ENCODE measurements at regions not wholly inside any gene's neighbourhood (a gene's known extent, or its start where the extent isn't known, plus 50 kb on each side); places are given as distances from the start of the nearest gene placed in this dataset. TPM values are rescaled to one million over a fixed set of nuclear protein-coding genes. Genes with fewer than 3 reads are reported as not detected.
A peak's percentile ranks its signal among the peaks of the same experiment; 100 is the strongest.

DNA sequence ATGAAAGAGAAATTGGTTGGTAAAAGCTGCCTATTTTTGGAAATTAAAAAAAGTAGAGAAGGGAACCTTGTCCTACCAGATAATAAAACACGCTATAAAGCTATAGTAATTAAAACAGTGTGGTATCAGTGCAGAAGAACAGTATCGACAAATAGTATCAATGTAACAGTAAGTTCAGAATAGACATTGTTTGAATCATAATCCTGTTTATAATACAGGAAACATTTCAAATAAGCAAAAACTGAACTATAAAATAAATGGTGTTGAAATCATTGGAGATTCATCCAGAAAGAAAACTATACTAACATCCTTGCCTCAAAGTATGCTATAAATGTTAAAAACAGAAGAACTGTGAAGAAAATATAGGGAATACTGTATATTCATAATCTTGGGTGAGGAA lies 54.2 kb upstream of the NAP1L1 start:
- TF ChIP-seq, protein P1, sequence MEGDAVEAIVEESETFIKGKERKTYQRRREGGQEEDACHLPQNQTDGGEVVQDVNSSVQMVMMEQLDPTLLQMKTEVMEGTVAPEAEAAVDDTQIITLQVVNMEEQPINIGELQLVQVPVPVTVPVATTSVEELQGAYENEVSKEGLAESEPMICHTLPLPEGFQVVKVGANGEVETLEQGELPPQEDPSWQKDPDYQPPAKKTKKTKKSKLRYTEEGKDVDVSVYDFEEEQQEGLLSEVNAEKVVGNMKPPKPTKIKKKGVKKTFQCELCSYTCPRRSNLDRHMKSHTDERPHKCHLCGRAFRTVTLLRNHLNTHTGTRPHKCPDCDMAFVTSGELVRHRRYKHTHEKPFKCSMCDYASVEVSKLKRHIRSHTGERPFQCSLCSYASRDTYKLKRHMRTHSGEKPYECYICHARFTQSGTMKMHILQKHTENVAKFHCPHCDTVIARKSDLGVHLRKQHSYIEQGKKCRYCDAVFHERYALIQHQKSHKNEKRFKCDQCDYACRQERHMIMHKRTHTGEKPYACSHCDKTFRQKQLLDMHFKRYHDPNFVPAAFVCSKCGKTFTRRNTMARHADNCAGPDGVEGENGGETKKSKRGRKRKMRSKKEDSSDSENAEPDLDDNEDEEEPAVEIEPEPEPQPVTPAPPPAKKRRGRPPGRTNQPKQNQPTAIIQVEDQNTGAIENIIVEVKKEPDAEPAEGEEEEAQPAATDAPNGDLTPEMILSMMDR (conservative IDR thresholded peaks at IDR 0.05; ENCODE audit: low read length) = no peak
- TF ChIP-seq EZH2phosphoT487 (IDR thresholded peaks at IDR 0.05; ENCODE audit: borderline replicate concordance, low read depth, low read length) = no peak
- DNase-seq (ENCODE audit: low spot score) = no peak
- no peak overlapping the region for H3K4me2 ChIP-seq (ENCODE audit: low read length)
- no peaks in the 10 kb centered on the region for H3K9me3 ChIP-seq (ENCODE audit: low read length)
- no peak overlapping the region for H3K27ac ChIP-seq (ENCODE audit: low read depth, low read length, poor library complexity, severe bottlenecking)
- no peak overlapping the region for H2AFZ ChIP-seq (ENCODE audit: low read length)
- H3K79me2 ChIP-seq (ENCODE audit: insufficient read depth, low read depth, low read length) = no peaks in the 10 kb centered on the region
- no TSS peak for BruUV-seq (replicated peaks)
- H3K36me3 ChIP-seq (ENCODE audit: insufficient read depth, low read length) = no peaks in the 10 kb centered on the region
- CTCF ChIA-PET (ENCODE audit: unreplicated experiment) = no interaction called here
- no peaks in the 10 kb centered on the region for H3K9me2 ChIP-seq (ENCODE audit: insufficient read depth, low read length)
- intact Hi-C loops (cut with micrococcal nuclease; ENCODE audit: unreplicated experiment) = no loop called here
- POLR2A ChIA-PET = no interaction called here
- no peaks in the 10 kb centered on the region for H4K20me1 ChIP-seq (ENCODE audit: insufficient read depth, low read length)
- H3K4me3 ChIP-seq (ENCODE audit: low read depth, low read length, poor library complexity, severe bottlenecking) = no peak overlapping the region
- no peaks in the 10 kb centered on the region for H3K4me1 ChIP-seq (ENCODE audit: insufficient read depth, low read length, poor library complexity, severe bottlenecking)

DNA sequence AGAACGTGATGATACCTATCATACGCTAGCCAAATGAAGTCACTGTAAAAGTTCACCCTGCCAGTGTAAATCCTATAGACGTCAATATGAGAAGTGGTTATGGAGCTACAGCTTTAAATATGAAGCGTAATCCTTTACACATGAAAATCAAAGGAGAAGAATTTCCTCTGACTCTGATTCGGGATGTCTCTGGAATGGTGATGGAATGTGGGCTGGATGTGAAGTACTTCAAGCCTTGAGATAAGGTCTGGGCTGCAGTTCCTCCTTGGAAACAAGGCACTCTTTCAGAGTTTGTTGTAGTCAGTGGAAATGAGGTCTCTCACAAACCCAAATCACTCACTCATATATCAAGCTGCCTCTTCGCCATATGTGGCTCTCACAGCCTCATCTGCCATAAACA lies 53.1 kb upstream of the NAP1L1 start:
- Histone ChIP-seq H3K4me2 (ENCODE audit: low read length) (no peak overlapping the region), H3K4me1 (ENCODE audit: insufficient read depth, low read length, poor library complexity, severe bottlenecking) (no peaks in the 10 kb centered on the region), H3K36me3 (ENCODE audit: insufficient read depth, low read length) (no peaks in the 10 kb centered on the region), H2AFZ (ENCODE audit: low read length) (no peak overlapping the region), H4K20me1 (ENCODE audit: insufficient read depth, low read length) (no peaks in the 10 kb centered on the region), H3K79me2 (ENCODE audit: insufficient read depth, low read depth, low read length) (no peaks in the 10 kb centered on the region), H3K9me3 (ENCODE audit: low read length) (no peaks in the 10 kb centered on the region), H3K4me3 (ENCODE audit: low read depth, low read length, poor library complexity, severe bottlenecking) (no peak overlapping the region), H3K27ac (ENCODE audit: low read depth, low read length, poor library complexity, severe bottlenecking) (peak overlapping the region; percentile 34), H3K9me2 (ENCODE audit: insufficient read depth, low read length) (no peaks in the 10 kb centered on the region)
- intact Hi-C loops (cut with micrococcal nuclease; ENCODE audit: unreplicated experiment) = no loop called here
- CTCF ChIA-PET (ENCODE audit: unreplicated experiment) = no interaction called here
- POLR2A ChIA-PET = no interaction called here
- BruUV-seq (replicated peaks) = no TSS peak
- DNase-seq (ENCODE audit: low spot score) = no peak
- TF ChIP-seq, protein P1 (conservative IDR thresholded peaks at IDR 0.05; ENCODE audit: low read length) = no peak
- no peak for TF ChIP-seq EZH2phosphoT487 (IDR thresholded peaks at IDR 0.05; ENCODE audit: borderline replicate concordance, low read depth, low read length)

DNA sequence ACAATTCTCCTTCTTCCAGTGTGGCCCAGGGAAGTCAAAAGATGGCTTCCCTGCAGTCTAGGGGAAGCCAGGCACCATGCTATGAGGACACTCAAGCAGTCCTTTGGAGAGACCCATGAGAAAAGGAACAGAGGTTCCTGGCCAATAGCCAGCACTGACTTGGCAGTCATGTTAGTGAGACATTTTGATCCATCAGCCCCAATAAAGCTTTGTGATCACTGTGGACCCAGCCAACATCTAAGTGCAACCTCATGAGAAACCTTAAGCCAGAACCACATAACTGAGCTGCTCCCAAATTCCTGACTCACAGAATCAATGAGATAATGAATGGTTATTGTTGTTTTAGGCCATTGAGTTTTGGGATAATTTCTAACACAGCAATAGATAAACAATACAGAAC lies 51.0 kb upstream of the NAP1L1 start:
- POLR2A ChIA-PET = interaction anchor here (0.6 to 1.0 kb wide), 5 partner anchors 9 to 845 kb away, joined by 3 to 4 read pairs (median 3); no protein-coding TSS in a partner anchor
- H3K4me3 ChIP-seq (ENCODE audit: low read depth, low read length, poor library complexity, severe bottlenecking) = no peak overlapping the region
- H3K36me3 ChIP-seq (ENCODE audit: insufficient read depth, low read length) = no peaks in the 10 kb centered on the region
- no peak overlapping the region for H3K27ac ChIP-seq (ENCODE audit: low read depth, low read length, poor library complexity, severe bottlenecking)
- no TSS peak for BruUV-seq (replicated peaks)
- intact Hi-C loops (cut with micrococcal nuclease; ENCODE audit: unreplicated experiment) = no loop called here
- H4K20me1 ChIP-seq (ENCODE audit: insufficient read depth, low read length) = no peaks in the 10 kb centered on the region
- no peaks in the 10 kb centered on the region for H3K9me3 ChIP-seq (ENCODE audit: low read length)
- CTCF ChIA-PET (ENCODE audit: unreplicated experiment) = no interaction called here
- TF ChIP-seq, protein P1 (conservative IDR thresholded peaks at IDR 0.05; ENCODE audit: low read length) = no peak
- no peak for TF ChIP-seq EZH2phosphoT487 (IDR thresholded peaks at IDR 0.05; ENCODE audit: borderline replicate concordance, low read depth, low read length)
- no peaks in the 10 kb centered on the region for H3K4me1 ChIP-seq (ENCODE audit: insufficient read depth, low read length, poor library complexity, severe bottlenecking)
- H2AFZ ChIP-seq (ENCODE audit: low read length) = no peak overlapping the region
- no peaks in the 10 kb centered on the region for H3K9me2 ChIP-seq (ENCODE audit: insufficient read depth, low read length)
- no peak overlapping the region for H3K4me2 ChIP-seq (ENCODE audit: low read length)
- no peaks in the 10 kb centered on the region for H3K79me2 ChIP-seq (ENCODE audit: insufficient read depth, low read depth, low read length)
- no peak for DNase-seq (ENCODE audit: low spot score)

Small RNA genes lying in the stretch of these regions (small RNA-seq; reads per million reads assigned to genes)
- not detected for gene RNU6-1271P

Measured in OCI-LY7 (cell line).